ENCODE measurements at regions not wholly inside any gene's neighbourhood (a gene's known extent, or its start where the extent isn't known, plus 50 kb on each side); places are given as distances from the start of the nearest gene placed in this dataset.

DNA sequence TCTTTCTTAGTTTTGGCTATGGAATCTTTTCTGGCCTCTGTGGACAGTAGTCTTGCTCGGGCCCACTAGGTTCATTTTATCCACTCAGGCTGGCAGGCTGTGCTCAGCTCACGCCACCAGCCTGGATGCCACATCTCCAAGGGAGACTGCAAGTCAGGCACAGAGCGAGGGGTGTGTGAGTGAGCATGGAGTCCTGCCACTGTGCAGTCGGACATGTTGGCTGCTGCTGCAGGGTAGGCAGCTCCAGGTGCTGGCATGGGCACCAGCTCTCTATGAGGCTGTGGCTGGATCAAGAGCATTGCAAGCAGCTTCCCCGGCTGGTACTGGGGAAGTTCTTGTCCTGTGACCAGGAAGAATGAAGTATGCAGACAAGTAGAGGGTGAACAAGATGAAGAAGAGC lies 158.9 kb downstream of the PCTP start:
- no peaks in the 10 kb centered on the region for H3K4me1 ChIP-seq
- DNase-seq, result no peak
- TF ChIP-seq POLR2A (IDR thresholded peaks at IDR 0.05), result no peak
- TF ChIP-seq, protein P1, sequence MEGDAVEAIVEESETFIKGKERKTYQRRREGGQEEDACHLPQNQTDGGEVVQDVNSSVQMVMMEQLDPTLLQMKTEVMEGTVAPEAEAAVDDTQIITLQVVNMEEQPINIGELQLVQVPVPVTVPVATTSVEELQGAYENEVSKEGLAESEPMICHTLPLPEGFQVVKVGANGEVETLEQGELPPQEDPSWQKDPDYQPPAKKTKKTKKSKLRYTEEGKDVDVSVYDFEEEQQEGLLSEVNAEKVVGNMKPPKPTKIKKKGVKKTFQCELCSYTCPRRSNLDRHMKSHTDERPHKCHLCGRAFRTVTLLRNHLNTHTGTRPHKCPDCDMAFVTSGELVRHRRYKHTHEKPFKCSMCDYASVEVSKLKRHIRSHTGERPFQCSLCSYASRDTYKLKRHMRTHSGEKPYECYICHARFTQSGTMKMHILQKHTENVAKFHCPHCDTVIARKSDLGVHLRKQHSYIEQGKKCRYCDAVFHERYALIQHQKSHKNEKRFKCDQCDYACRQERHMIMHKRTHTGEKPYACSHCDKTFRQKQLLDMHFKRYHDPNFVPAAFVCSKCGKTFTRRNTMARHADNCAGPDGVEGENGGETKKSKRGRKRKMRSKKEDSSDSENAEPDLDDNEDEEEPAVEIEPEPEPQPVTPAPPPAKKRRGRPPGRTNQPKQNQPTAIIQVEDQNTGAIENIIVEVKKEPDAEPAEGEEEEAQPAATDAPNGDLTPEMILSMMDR (IDR thresholded peaks at IDR 0.05), result no peak

DNA sequence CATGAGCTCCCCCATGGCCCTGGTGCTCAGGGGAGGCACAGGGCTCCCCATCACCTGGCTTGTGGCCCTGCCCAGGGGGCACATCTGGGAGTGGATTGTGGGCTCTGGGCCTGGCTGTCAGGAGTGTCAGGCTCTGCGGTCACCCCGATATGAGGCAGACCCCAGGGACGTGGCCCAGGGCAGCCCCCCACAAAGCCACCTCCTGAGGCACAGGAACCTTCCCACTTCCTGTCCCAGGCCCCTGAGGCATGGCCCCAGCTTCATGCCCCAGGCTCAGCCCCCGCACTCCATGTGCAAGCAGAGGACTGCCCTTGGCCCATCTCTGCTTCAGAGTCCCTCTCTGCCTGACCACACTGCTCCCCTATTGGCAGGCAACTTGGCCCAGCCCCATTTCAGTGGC lies 160.3 kb downstream of the PCTP start:
- TF ChIP-seq POLR2A (IDR thresholded peaks at IDR 0.05), result no peak
- TF ChIP-seq, protein P1 (IDR thresholded peaks at IDR 0.05), result no peak
- no peak for DNase-seq
- no peaks in the 10 kb centered on the region for H3K27me3 ChIP-seq
- H3K36me3 ChIP-seq, result no peaks in the 10 kb centered on the region
- no peak overlapping the region for H3K4me3 ChIP-seq
- H3K9me3 ChIP-seq, result no peaks in the 10 kb centered on the region
- H3K27ac ChIP-seq, result no peak overlapping the region
- no peaks in the 10 kb centered on the region for H3K4me1 ChIP-seq

More for the DNA sequence above, 158.9 kb downstream of the PCTP start:
- no peaks in the 10 kb centered on the region for H3K27me3 ChIP-seq
- H3K27ac ChIP-seq, result no peak overlapping the region
- H3K4me3 ChIP-seq, result no peak overlapping the region
- no peaks in the 10 kb centered on the region for H3K36me3 ChIP-seq
- no peaks in the 10 kb centered on the region for H3K9me3 ChIP-seq

DNA sequence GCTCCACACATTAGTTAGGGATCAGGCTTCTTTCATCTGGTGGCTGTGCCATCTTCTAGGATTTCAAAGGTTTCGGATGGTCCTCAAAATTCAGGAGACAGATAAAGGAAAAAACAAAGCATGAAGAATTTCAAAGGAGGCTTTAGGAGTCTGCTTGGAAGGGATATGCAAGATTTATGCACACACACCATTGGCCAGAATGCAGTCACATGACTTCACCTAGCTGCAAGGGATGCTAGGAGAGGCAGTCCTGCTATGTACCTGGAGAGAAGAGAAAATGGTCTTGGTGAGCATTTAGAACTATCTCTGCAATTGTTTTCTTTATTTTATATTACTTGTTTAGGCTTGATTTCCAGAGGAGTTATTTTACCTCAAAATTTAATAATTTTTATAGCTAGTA lies 174.6 kb downstream of the PCTP start:
- H3K4me3 ChIP-seq, result no peak overlapping the region

DNA sequence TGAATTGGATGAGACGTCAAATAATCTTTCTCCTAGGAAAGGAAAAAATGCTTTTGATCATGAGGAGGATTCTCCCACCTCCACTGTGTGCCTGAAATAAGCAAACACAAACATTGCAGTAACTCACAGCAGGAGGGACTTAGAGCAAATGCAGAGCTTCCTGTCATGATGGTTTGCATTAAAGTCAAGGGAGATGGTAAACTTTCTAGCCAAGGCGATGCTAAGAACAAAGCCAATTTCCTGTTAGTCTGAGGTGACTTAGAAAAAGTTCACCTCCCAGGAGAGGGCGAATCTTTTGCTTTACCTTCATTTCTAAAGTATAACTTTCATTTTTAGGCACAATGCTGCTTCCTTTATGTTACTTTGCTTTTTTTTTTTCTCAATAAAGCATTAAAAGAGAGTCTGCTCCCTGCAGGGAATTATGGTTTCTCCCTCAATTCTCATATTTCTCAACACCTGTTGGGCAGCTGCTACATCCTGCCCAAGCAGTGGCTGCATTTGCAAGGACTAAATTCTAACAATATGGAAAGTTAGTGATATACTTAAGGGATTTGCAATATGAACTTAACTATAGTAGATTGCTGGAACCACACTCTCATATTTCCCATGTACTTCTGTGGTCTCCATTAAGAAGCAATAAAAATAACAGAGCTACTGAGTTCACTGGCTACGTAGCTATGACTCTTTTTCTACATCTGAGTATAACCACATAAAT lies 175.6 kb downstream of the PCTP start:
- Histone ChIP-seq H3K4me1 (no peaks in the 10 kb centered on the region), H3K36me3 (no peaks in the 10 kb centered on the region), H3K4me3 (no peak overlapping the region), H3K27me3 (no peaks in the 10 kb centered on the region), H3K27ac (no peak overlapping the region), H3K9me3 (peaks cover 0 to 4% (median 0%) of the 10 kb centered on the region in 4 donors)
- DNase-seq, result no peak
- TF ChIP-seq, protein P1 (IDR thresholded peaks at IDR 0.05), result no peak
- no peak for TF ChIP-seq POLR2A (IDR thresholded peaks at IDR 0.05)

More for the DNA sequence above, 174.6 kb downstream of the PCTP start:
- peaks cover 0 to 4% (median 0%) of the 10 kb centered on the region in 4 donors for H3K9me3 ChIP-seq
- TF ChIP-seq POLR2A (IDR thresholded peaks at IDR 0.05), result no peak
- TF ChIP-seq, protein P1 (IDR thresholded peaks at IDR 0.05), result no peak
- no peak overlapping the region for H3K27ac ChIP-seq
- no peaks in the 10 kb centered on the region for H3K27me3 ChIP-seq
- no peak for DNase-seq
- H3K4me1 ChIP-seq, result no peaks in the 10 kb centered on the region
- no peaks in the 10 kb centered on the region for H3K36me3 ChIP-seq

DNA sequence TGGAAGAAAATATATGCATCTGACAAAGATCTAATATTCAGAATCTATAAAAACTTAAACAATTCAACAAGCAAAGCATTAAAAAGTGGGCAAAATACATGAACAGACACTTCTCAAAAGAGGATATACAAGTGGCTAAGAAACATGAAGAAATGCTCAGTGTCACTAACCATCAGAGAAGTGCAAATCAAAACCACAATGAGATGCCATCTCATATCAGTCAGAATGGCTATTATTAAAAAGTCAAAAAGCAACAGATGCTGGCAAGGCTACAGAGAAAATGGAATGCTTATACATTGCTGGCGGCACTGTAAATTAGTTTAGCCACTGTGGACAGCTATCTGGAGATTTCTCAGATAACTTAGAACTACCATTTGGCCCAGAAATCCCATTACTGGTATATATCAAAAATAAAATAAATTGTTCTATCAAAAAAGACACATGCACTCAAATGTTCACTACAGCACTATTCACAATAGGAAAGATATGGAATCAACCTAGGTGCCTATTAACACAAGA lies 179.5 kb downstream of the PCTP start:
- H3K9me3 ChIP-seq, result peaks cover 0 to 2% (median 0%) of the 10 kb centered on the region in 4 donors
- no peaks in the 10 kb centered on the region for H3K4me1 ChIP-seq
- H3K4me3 ChIP-seq, result no peak overlapping the region
- no peak overlapping the region for H3K27ac ChIP-seq
- no peak for DNase-seq
- no peak for TF ChIP-seq POLR2A (IDR thresholded peaks at IDR 0.05)
- H3K27me3 ChIP-seq, result no peaks in the 10 kb centered on the region
- H3K36me3 ChIP-seq, result no peaks in the 10 kb centered on the region

DNA sequence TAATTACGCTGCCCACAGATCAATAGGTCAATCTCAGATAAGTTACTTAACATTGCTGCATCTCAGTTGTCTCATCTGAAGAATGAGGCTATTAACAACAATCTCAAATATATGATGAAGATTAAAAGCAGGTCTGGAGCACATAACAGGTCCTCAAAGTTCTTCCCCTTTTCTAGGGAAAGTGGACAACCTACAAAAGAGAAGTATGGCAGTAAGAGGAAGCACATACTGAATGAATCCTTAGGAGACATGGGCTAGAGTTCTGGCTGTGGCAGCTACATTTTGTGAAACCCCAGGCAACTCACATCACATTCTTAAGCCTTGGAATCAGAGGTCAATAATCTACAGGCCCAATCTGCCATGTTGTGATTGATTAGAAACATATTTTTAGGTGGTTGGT lies 180.6 kb downstream of the PCTP start:
- Histone ChIP-seq H3K27ac (no peak overlapping the region), H3K27me3 (no peaks in the 10 kb centered on the region), H3K9me3 (no peaks in the 10 kb centered on the region), H3K4me3 (no peak overlapping the region), H3K4me1 (no peaks in the 10 kb centered on the region), H3K36me3 (no peaks in the 10 kb centered on the region)
- TF ChIP-seq, protein P1 (IDR thresholded peaks at IDR 0.05), result no peak
- no peak for TF ChIP-seq POLR2A (IDR thresholded peaks at IDR 0.05)
- DNase-seq, result no peak

Measured in Peyer's patch (tissue), 4 donors.